Transverse colon (tissue), 4 donors: ENCODE measurements at regions not wholly inside any gene's neighbourhood (a gene's known extent, or its start where the extent isn't known, plus 50 kb on each side); places are given as distances from the start of the nearest gene placed in this dataset.
"Not testable (repeated sequence)": the region's sequence is repeated elsewhere in the genome, so short reads cannot be mapped to it uniquely, and the experiment has no call there.

Experiments
- DNase-seq: peaks from one replicate; pipeline ENCODE4 v3.0.0-alpha.2; 2019
- H3K27ac ChIP-seq, 4 donors: fragments of 200-600 bp; sonication (generic); 2 replicates each; pipeline ENCODE4 v1.5.1; 2016 to 2018; ENCODE audit warnings: inconsistent platforms in 4 of 4
- H3K27me3 ChIP-seq: fragments of 200-600 bp; sonication (generic); 2 replicates; pipeline ENCODE4 v1.5.1; 2017; ENCODE audit warnings: inconsistent platforms
- H3K36me3 ChIP-seq, 4 donors: fragments of 200-600 bp; sonication (generic); 2 replicates each; pipeline ENCODE4 v1.5.1; 2017 to 2019; ENCODE audit warnings: inconsistent platforms in 4 of 4
- H3K4me1 ChIP-seq, 4 donors: fragments of 200-600 bp; sonication (generic); 2 replicates each; pipeline ENCODE4 v1.5.1; 2017 to 2020; ENCODE audit warnings: inconsistent platforms in 4 of 4
- H3K4me3 ChIP-seq, 4 donors: fragments of 200-600 bp; sonication (generic); 1 replicate in 1 of 4; 2 replicates in 3 of 4; pipeline versions ENCODE4 v1.5.1 to v1.6.1; 2017 to 2019; ENCODE audit warnings: inconsistent platforms in 4 of 4
- H3K9me3 ChIP-seq, 2 donors: fragments of 200-600 bp; sonication (generic); 2 replicates each; pipeline ENCODE4 v1.5.1; 2017 to 2019; ENCODE audit warnings: inconsistent platforms in 2 of 2
- CTCF ChIP-seq, 5 experiments: fragments of 200-600 bp in 3 of 5; fragments of 450-650 bp in 2 of 5; sonication (generic) in 3 of 5; IDR thresholded peaks; 1 replicate in 2 of 5; 2 replicates in 3 of 5; pipeline ENCODE4 v1.5.1; 2016 to 2017; ENCODE audit warnings: antibody characterized with exemption in 5 of 5, inconsistent platforms in 3 of 5, mild to moderate bottlenecking in 2 of 5, moderate library complexity in 1 of 5
- EP300 ChIP-seq: sonication (generic); formaldehyde crosslinking; IDR thresholded peaks from one replicate; pipeline ENCODE4 v1.6.1; 2017; ENCODE audit warnings: antibody characterized with exemption, low read depth
- POLR2A ChIP-seq: fragments of 450-650 bp; IDR thresholded peaks from one replicate; pipeline ENCODE4 v1.6.1; 2016; ENCODE audit warnings: antibody characterized with exemption, mild to moderate bottlenecking, moderate library complexity
- POLR2AphosphoS5 ChIP-seq, 3 donors: sonication (generic); formaldehyde crosslinking; IDR thresholded peaks; one replicate each; pipeline ENCODE4 v1.6.1; 2016; ENCODE audit warnings: antibody characterized with exemption in 3 of 3
- WGBS, 2 donors: methylation state at CpG; one replicate each; pipeline ENCODE4 v1.1.5; 2018; ENCODE audit warnings: low coverage in 1 of 2; 5-methylcytosine and 5-hydroxymethylcytosine counted together
- in situ Hi-C, 4 donors: fragments of 200-750 bp; cut with MboI; loops; one replicate each; pipeline versions ENCODE4 v1.15.0 to v1.15.1; 2017; ENCODE audit warnings: low sequenced_read_pairs in 3 of 4, low pct_ligation_motif_present in 1 of 4, low pct_unique_long_range_greater_than_20kb in 1 of 4
- intact Hi-C: fragments of 100-400 bp; cut with DNase I; formaldehyde crosslinking; loops from one replicate; pipeline ENCODE4 v1.15.1; 2023; ENCODE audit warnings: low total_unique reads

DNA sequence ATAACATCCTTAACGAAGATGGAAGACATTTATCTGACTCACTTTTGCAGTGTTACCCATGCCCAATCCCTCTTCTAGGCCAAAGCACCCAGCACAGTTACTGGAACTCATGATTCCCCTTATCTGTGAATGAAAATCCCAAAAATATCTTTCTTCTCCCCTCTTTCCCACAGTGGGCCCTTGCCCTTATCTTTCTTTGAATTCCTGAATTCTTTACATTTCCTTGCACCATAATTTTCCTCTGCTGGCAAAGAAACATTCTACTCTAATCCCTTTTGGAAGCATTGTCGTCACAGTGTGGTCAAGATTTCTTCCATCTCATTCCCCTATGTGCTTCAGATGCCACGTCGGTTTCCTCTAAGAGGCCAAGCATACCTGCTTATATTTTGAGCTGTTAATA lies 135.9 kb upstream of the LIFR start:
- no peak for TF ChIP-seq POLR2AphosphoS5 (IDR thresholded peaks at IDR 0.05)
- no peak for TF ChIP-seq POLR2A
- TF ChIP-seq EP300, result no peak
- no peak for TF ChIP-seq CTCF (IDR thresholded peaks at IDR 0.05)
- no peak overlapping the region for H3K4me3 ChIP-seq
- H3K4me1 ChIP-seq, result peaks cover 0 to 6% (median 0%) of the 10 kb centered on the region in 4 donors
- DNase-seq, result no peak
- 41 to 47% methylated on average over 4 of the region's 4 CpGs for WGBS, 2 donors
- in situ Hi-C loops (no loop called here), intact Hi-C loops (no loop called here)
- no peak overlapping the region for H3K27ac ChIP-seq
- H3K36me3 ChIP-seq, result no peaks in the 10 kb centered on the region
- H3K9me3 ChIP-seq, result no peaks in the 10 kb centered on the region
- H3K27me3 ChIP-seq, result peaks cover 81% of the 10 kb centered on the region

DNA sequence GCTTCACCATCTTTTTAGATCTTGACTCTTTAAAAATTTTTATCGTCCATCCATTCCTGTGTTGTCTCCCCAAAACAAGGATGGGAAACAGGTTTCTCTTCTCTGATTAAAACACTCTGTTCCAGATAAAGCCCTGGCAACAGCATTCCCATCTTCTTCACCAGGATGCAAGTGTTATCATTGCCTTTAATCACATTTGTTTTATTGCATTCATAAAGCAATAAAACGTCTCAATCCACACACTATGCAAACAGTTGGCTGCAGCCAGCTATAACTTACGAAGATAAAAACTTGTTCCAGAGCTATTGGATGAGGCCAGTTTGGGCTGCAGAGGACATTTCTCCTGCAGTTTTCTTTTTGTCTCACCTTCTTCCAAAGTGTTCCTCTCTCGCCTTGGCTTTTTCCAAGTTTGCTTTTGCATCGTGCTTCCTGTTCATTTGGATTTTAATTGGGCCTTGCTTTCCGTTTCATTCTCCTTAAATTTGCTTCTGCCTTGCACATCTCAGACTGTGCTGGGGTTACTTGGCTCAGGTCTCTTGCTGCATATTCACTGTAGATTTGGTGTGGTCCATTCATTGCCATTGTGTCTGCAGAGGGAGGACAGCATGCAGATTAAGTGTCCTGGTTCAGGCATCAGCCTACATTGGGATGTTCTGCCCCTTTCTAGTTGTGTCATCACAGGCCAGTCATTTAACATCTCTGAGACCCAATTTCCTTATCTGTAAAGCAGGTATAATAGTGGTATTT lies 136.5 kb upstream of the LIFR start:
- peaks cover 79% of the 10 kb centered on the region for H3K27me3 ChIP-seq
- 52% methylated on average over 3 to 6 of the region's 6 CpGs for WGBS, 2 donors
- intact Hi-C loops (no loop called here), in situ Hi-C loops (no loop called here)
- no peak for DNase-seq
- peaks cover 0 to 6% (median 0%) of the 10 kb centered on the region in 4 donors for H3K4me1 ChIP-seq
- no peak overlapping the region for H3K4me3 ChIP-seq
- TF ChIP-seq POLR2A (no peak), CTCF (IDR thresholded peaks at IDR 0.05) (no peak)
- H3K36me3 ChIP-seq, result no peaks in the 10 kb centered on the region
- H3K9me3 ChIP-seq, result no peaks in the 10 kb centered on the region
- no peak overlapping the region for H3K27ac ChIP-seq

- Histone ChIP-seq H3K27ac (no peak overlapping the region), H3K27me3 (peaks cover 76% of the 10 kb centered on the region), H3K9me3 (no peaks in the 10 kb centered on the region), H3K36me3 (no peaks in the 10 kb centered on the region), H3K4me1 (peaks cover 0 to 6% (median 0%) of the 10 kb centered on the region in 4 donors), H3K4me3 (no peak overlapping the region)
- no peak for TF ChIP-seq POLR2AphosphoS5 (IDR thresholded peaks at IDR 0.05)
- TF ChIP-seq EP300, result no peak
- TF ChIP-seq POLR2A, result no peak
- no peak for TF ChIP-seq CTCF (IDR thresholded peaks at IDR 0.05)
- intact Hi-C loops (no loop called here), in situ Hi-C loops (no loop called here)
- no peak for DNase-seq
- whole genome bisulfite sequencing, 2 donors, result 37 to 42% methylated on average over 5 to 9 of the region's 9 CpGs
These were observed 138.8 kb upstream of the LIFR start for GRCh38 chr5:38695021-38695958.

DNA sequence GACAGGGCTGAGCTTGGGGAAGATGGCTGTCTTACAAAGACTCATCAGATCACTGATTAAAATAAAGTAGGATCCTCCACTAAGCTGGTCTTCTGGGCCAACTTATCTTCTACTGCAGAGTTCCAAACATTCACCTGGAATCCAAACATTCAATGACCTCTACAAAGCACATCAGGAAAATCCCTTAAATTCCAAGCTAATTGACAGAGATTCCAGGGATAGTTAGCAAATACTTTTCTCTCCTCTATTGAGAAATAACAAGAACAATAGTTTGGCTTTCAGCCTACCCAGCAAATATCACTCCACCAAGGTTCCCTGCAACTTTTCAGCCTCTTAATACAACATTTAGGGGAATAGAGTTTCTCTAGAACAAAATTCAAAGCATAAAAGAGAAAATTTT lies 140.6 kb upstream of the LIFR start:
- Histone ChIP-seq H3K36me3 (no peaks in the 10 kb centered on the region), H3K9me3 (no peaks in the 10 kb centered on the region), H3K4me1 (peaks cover 0 to 6% (median 0%) of the 10 kb centered on the region in 4 donors), H3K27me3 (peaks cover 64% of the 10 kb centered on the region), H3K27ac (no peak overlapping the region), H3K4me3 (no peak overlapping the region)
- in situ Hi-C loops (no loop called here), intact Hi-C loops (no loop called here)
- no peak for DNase-seq
- TF ChIP-seq EP300 (no peak), POLR2A (no peak), POLR2AphosphoS5 (IDR thresholded peaks at IDR 0.05) (no peak), CTCF (IDR thresholded peaks at IDR 0.05) (no peak)

GRCh38 chr5:38705529-38705928 lies 140.3 kb upstream of the OSMR start:
- H3K4me3 ChIP-seq, H3K36me3 ChIP-seq, H3K9me3 ChIP-seq, in situ Hi-C loops, DNase-seq, intact Hi-C loops, H3K27ac ChIP-seq, H3K4me1 ChIP-seq: not testable (repeated sequence)
- H3K27me3 ChIP-seq, result peaks cover 14% of the 10 kb centered on the region
- 67 to 86% methylated on average over 3 to 4 of the region's 4 CpGs for WGBS, 2 donors
